HepG2 (cell line): ENCODE measurements at regions not wholly inside any gene's neighbourhood (a gene's known extent, or its start where the extent isn't known, plus 50 kb on each side); places are given as distances from the start of the nearest gene placed in this dataset.

Experiments
- ATAC-seq: fragments of 200-7000 bp; cut with Tn5 transposase; 3 replicates; pipeline ENCODE4 v1.9.1; 2020; ENCODE audit warnings: mild to moderate bottlenecking, moderate library complexity
- BruUV-seq: library from RNA; stranded (reverse); fragments of 400-500 nt; replicated peaks from 2 replicates; lab custom pipeline; 2021; lab: Mats Ljungman, UMichigan
- CTCF ChIA-PET: fragments of 300-600 bp; formaldehyde crosslinking; extraction: SDS; loops from one replicate; lab custom pipeline; 2021; ENCODE audit warnings: low total read pairs, inconsistent platforms, low intra/inter-chr PET ratio; lab: Yijun Ruan, JAX
- POLR2A ChIA-PET: fragments of 350-600 bp; sonication (Branson Sonifier 250); formaldehyde crosslinking; loops from one replicate; lab custom pipeline; 2020; ENCODE audit warnings: antibody characterized with exemption, inconsistent platforms; lab: Yijun Ruan, JAX
- DNase-seq: peaks from one replicate; pipeline ENCODE4 v3.0.0-alpha.2; 2015; ENCODE audit warnings: low spot score
- FAIRE-seq: peaks from 3 replicates; lab custom pipeline; 2011; peaks lifted over from hg19 to GRCh38; lab: Jason Lieb, UNC
- H2AFZ ChIP-seq: one replicate; pipeline ENCODE4 v1.6.1; 2011; ENCODE audit warnings: low read length, inconsistent platforms
- H3K27ac ChIP-seq: fragments of 300-600 bp; 3 replicates; pipeline ENCODE4 v1.8.0; 2011; ENCODE audit warnings: mixed run types, mild to moderate bottlenecking, mixed read lengths, low read length, inconsistent platforms; ENCODE audit not compliant: insufficient read depth; ENCODE audit errors: extremely low read length
- H3K27me3 ChIP-seq, 2 experiments: fragments of 200-600 bp in 1 of 2; 2 replicates in 1 of 2; 3 replicates in 1 of 2; pipeline versions ENCODE4 v1.6.0 to v1.8.0; 2011; ENCODE audit warnings: low read length in 2 of 2, mild to moderate bottlenecking in 2 of 2, moderate library complexity in 2 of 2, inconsistent platforms in 1 of 2; ENCODE audit not compliant: insufficient read depth in 2 of 2, control insufficient read depth in 1 of 2
- H3K36me3 ChIP-seq, 2 experiments: fragments of 200-600 bp in 1 of 2; replicated peaks in 1 of 2; 2 replicates in 1 of 2; 3 replicates in 1 of 2; pipeline versions ENCODE4 v1.5.1 to v1.8.0; 2011; ENCODE audit warnings: low read length in 2 of 2, inconsistent platforms in 1 of 2; ENCODE audit not compliant: insufficient read depth in 2 of 2, control insufficient read depth in 1 of 2
- H3K4me1 ChIP-seq: 2 replicates; pipeline ENCODE4 v1.5.1; 2012; ENCODE audit warnings: low read length, inconsistent platforms; ENCODE audit not compliant: insufficient read depth
- H3K4me2 ChIP-seq: 2 replicates; pipeline ENCODE4 v1.6.0; 2011; ENCODE audit warnings: low read depth, low read length, inconsistent platforms
- H3K4me3 ChIP-seq, 3 experiments: fragments of 200-600 bp in 1 of 3; sonication (generic), shearing (Covaris generic) in 1 of 3; replicated peaks in 1 of 3; 2 replicates each; pipeline ENCODE4 v1.5.1; 2011 to 2016; ENCODE audit warnings: low read length in 3 of 3, inconsistent platforms in 2 of 3, low read depth in 2 of 3, mild to moderate bottlenecking in 2 of 3, control low read depth in 1 of 3, mixed read lengths in 1 of 3; ENCODE audit not compliant: insufficient read depth in 1 of 3
- H3K79me2 ChIP-seq: one replicate; pipeline ENCODE4 v1.6.1; 2011; ENCODE audit warnings: low read length, inconsistent platforms; ENCODE audit not compliant: insufficient read depth
- H3K9ac ChIP-seq: 2 replicates; pipeline ENCODE4 v1.6.0; 2011; ENCODE audit warnings: mild to moderate bottlenecking, low read depth, low read length, inconsistent platforms; ENCODE audit not compliant: insufficient read depth
- H3K9me3 ChIP-seq: 2 replicates; pipeline ENCODE4 v1.5.1; 2012; ENCODE audit warnings: mild to moderate bottlenecking, low read length
- H4K20me1 ChIP-seq: 2 replicates; pipeline ENCODE4 v1.6.0; 2011; ENCODE audit warnings: inconsistent platforms, mild to moderate bottlenecking, low read length, moderate library complexity; ENCODE audit not compliant: insufficient read depth
- FOXK2 ChIP-seq: fragments of 450-650 bp; IDR thresholded peaks from 2 replicates; pipeline ENCODE4 v1.6.1; 2016
- HOXA5 ChIP-seq: sonication (generic); formaldehyde crosslinking; IDR thresholded peaks from 2 replicates; pipeline ENCODE4 v1.4.0; 2020; ENCODE audit warnings: missing genetic modification reagents
- IKZF5 ChIP-seq: IDR thresholded peaks from 2 replicates; pipeline ENCODE4 v1.6.1; 2018; ENCODE audit warnings: missing genetic modification reagents, mild to moderate bottlenecking, missing compliant biosample characterization
- MXI1 ChIP-seq: IDR thresholded peaks from 3 replicates; pipeline ENCODE4 v1.6.1; 2012; ENCODE audit warnings: low read depth, low read length, inconsistent platforms, borderline replicate concordance
- NR2F2 ChIP-seq: IDR thresholded peaks from 2 replicates; pipeline ENCODE4 v1.6.1; 2012; ENCODE audit warnings: low read depth, inconsistent platforms, borderline replicate concordance
- PRPF4 ChIP-seq: fragments of 200-400 bp; formaldehyde crosslinking; IDR thresholded peaks from 2 replicates; pipeline ENCODE4 v1.6.1; 2016; ENCODE audit warnings: low read length, low read depth; ENCODE audit not compliant: poor library complexity, severe bottlenecking
- SAFB2 ChIP-seq: sonication (generic); formaldehyde crosslinking; IDR thresholded peaks from 2 replicates; pipeline ENCODE4 v1.5.1; 2020; ENCODE audit warnings: missing genetic modification reagents, low read depth, mild to moderate bottlenecking, borderline replicate concordance
- TEAD2 ChIP-seq: sonication (generic); formaldehyde crosslinking; IDR thresholded peaks from 2 replicates; pipeline ENCODE4 v1.9.0; 2021; ENCODE audit warnings: missing genetic modification reagents
- ZFY ChIP-seq: sonication (generic); formaldehyde crosslinking; IDR thresholded peaks from 2 replicates; pipeline ENCODE4 v1.4.0; 2020; ENCODE audit warnings: missing genetic modification reagents
- ZNF569 ChIP-seq: sonication (generic); formaldehyde crosslinking; IDR thresholded peaks from 2 replicates; pipeline ENCODE4 v1.5.0; 2020; ENCODE audit warnings: mild to moderate bottlenecking, missing genetic modification reagents, moderate library complexity, borderline replicate concordance
- ZNF616 ChIP-seq: sonication (generic); formaldehyde crosslinking; IDR thresholded peaks from 2 replicates; pipeline ENCODE4 v1.5.0; 2020; ENCODE audit warnings: low read depth, mild to moderate bottlenecking, missing genetic modification reagents
- ZNF75D ChIP-seq: sonication (generic); formaldehyde crosslinking; IDR thresholded peaks from 2 replicates; pipeline ENCODE4 v1.8.1; 2023; ENCODE audit warnings: missing genetic modification reagents, mild to moderate bottlenecking, borderline replicate concordance
- ZSCAN25 ChIP-seq: sonication (generic); formaldehyde crosslinking; IDR thresholded peaks from 2 replicates; pipeline ENCODE4 v1.8.0; 2022; ENCODE audit warnings: mild to moderate bottlenecking, missing genetic modification reagents
- WGBS: methylation state at CpG from one replicate; pipeline ENCODE4 v1.1.6; 2017; ENCODE audit warnings: low lambda C conversion rate; 5-methylcytosine and 5-hydroxymethylcytosine counted together
- in situ Hi-C: cut with HindIII; loops from 2 replicates; pipeline ENCODE4 v1.10.0; 2017; ENCODE audit warnings: low pct_unique_long_range_greater_than_20kb; ENCODE audit not compliant: extremely low pct_ligation_motif_present
- intact Hi-C: fragments of 100-400 bp; cut with micrococcal nuclease; formaldehyde crosslinking; loops from one replicate; pipeline ENCODE4 v1.10.0; 2022; ENCODE audit not compliant: unreplicated experiment

DNA sequence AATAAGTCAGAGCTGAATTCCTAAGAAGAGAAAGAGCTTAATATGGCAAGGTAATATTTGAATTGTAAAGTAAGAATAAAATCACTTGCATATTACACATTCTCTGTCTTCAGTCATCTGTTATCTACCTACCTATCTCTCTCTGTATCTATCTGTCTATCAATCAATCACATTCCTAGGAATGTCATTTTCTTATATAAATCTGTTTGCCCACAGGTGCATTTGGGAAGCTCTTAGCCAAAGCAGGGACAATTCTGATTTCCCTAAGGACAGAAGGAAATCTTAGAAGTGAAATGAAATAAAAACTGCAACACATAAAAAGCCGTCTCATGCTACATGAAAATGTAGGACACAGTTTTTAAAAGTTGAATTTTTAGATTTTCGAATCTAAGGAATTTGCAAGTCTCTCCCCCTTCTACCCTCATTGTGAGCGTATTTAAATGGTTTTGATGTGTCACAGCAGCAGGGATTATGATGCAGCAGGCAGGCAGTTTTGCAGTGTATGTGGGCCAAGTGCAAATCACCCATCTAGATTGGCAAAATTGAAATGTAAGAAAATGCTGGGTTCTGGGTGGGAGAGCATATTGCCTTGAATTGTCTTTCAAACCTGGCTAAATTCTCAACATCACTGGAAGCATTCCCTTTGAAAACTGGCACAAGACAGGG lies 155.7 kb downstream of the ACER2 start:
- BruUV-seq, result no TSS peak
- FAIRE-seq, result no peak
- in situ Hi-C loops, result no loop called here
- Histone ChIP-seq H4K20me1 (no peaks in the 10 kb centered on the region), H3K4me1 (no peaks in the 10 kb centered on the region), H3K79me2 (no peaks in the 10 kb centered on the region), H3K27me3 (no peaks in the 10 kb centered on the region), H2AFZ (no peak overlapping the region), H3K9me3 (no peaks in the 10 kb centered on the region), H3K9ac (no peak overlapping the region), H3K4me2 (no peak overlapping the region), H3K27ac (no peak overlapping the region), H3K4me3 (no peak overlapping the region), H3K36me3 (no peaks in the 10 kb centered on the region)
- ChIA-PET POLR2A (no interaction called here), CTCF (no interaction called here)
- DNase-seq, result no peak
- WGBS, result 3% methylated on average over 3 of the region's 3 CpGs
- ATAC-seq, result no peak
- TF ChIP-seq SAFB2 (CRISPR knock-in tag) (no peak), ZNF75D (no peak), PRPF4 (no peak), MXI1 (no peak), FOXK2 (no peak), HOXA5 (no peak), IKZF5 (no peak), ZFY (CRISPR knock-in tag) (no peak), NR2F2 (no peak)
- intact Hi-C loops, result no loop called here

GRCh38 chr9:19555214-19555613 lies 146.4 kb downstream of the ACER2 start:
- no peak for ATAC-seq
- no peaks in the 10 kb centered on the region for H3K36me3 ChIP-seq
- CTCF ChIA-PET, result no interaction called here
- 4% methylated on average over 4 of the region's 4 CpGs for WGBS
- TF ChIP-seq ZNF616 (CRISPR knock-in tag) (no peak), ZSCAN25 (no peak), ZNF75D (no peak), TEAD2 (CRISPR knock-in tag) (no peak), ZNF569 (no peak)
- TF ChIP-seq, all 625 proteins: peak for 0
- intact Hi-C loops (no loop called here), in situ Hi-C loops (no loop called here)
- no peaks in the 10 kb centered on the region for H3K4me1 ChIP-seq
- H3K9me3 ChIP-seq, result peaks cover 8% of the 10 kb centered on the region
- no peak overlapping the region for H3K9ac ChIP-seq
- no peak for FAIRE-seq
- H4K20me1 ChIP-seq, result no peaks in the 10 kb centered on the region
- no peak overlapping the region for H3K4me3 ChIP-seq
- no peak overlapping the region for H3K27ac ChIP-seq
- no TSS peak for BruUV-seq
- POLR2A ChIA-PET, result no interaction called here
- no peak overlapping the region for H3K4me2 ChIP-seq
- H3K79me2 ChIP-seq, result no peaks in the 10 kb centered on the region
- H3K27me3 ChIP-seq, result no peaks in the 10 kb centered on the region
- H2AFZ ChIP-seq, result no peak overlapping the region
- no peak for DNase-seq
